IMR-90 (cell line): ENCODE measurements at regions not wholly inside any gene's neighbourhood (a gene's known extent, or its start where the extent isn't known, plus 50 kb on each side); places are given as distances from the start of the nearest gene placed in this dataset.

Experiments
- ATAC-seq: fragments of 200-7000 bp; cut with Tn5 transposase; 2 replicates; pipeline ENCODE4 v1.9.1; 2020; ENCODE audit warnings: low read depth, mild to moderate bottlenecking, moderate library complexity
- BruUV-seq: library from RNA; stranded (reverse); fragments of 400-500 nt; replicated peaks from 2 replicates; lab custom pipeline; 2021; lab: Mats Ljungman, UMichigan
- CTCF ChIA-PET: fragments of 300-600 bp; formaldehyde crosslinking; extraction: SDS; loops from one replicate; lab custom pipeline; 2021; ENCODE audit warnings: antibody characterized with exemption; lab: Yijun Ruan, JAX
- POLR2A ChIA-PET: fragments of 300-600 bp; sonication (Branson Sonifier 250); formaldehyde crosslinking; loops from one replicate; lab custom pipeline; 2022; ENCODE audit warnings: antibody characterized with exemption; ENCODE audit not compliant: unreplicated experiment; lab: Charles Lee
- DNase-seq: peaks from one replicate; pipeline ENCODE4 v3.0.0; 2013
- H2AFZ ChIP-seq: replicated peaks from 2 replicates; pipeline ENCODE3; 2013; ENCODE audit warnings: low read length, mild to moderate bottlenecking; ENCODE audit not compliant: poor library complexity
- H2AK5ac ChIP-seq: 2 replicates; pipeline ENCODE4 v1.6.1; 2013; ENCODE audit warnings: low read depth, low read length, inconsistent platforms
- H2AK9ac ChIP-seq: replicated peaks from 2 replicates; pipeline ENCODE3; 2013; ENCODE audit warnings: mild to moderate bottlenecking, low read depth, low read length, moderate library complexity; ENCODE audit not compliant: poor library complexity
- H2BK120ac ChIP-seq: 2 replicates; pipeline ENCODE4 v1.6.1; 2013; ENCODE audit warnings: low read depth, low read length, inconsistent platforms
- H2BK15ac ChIP-seq: 3 replicates; pipeline ENCODE4 v1.6.1; 2013; ENCODE audit warnings: low read depth, low read length, inconsistent platforms
- H2BK20ac ChIP-seq: 2 replicates; pipeline ENCODE4 v1.6.1; 2013; ENCODE audit warnings: low read depth, mild to moderate bottlenecking, inconsistent platforms, low read length, moderate library complexity
- H2BK5ac ChIP-seq: 2 replicates; pipeline ENCODE4 v1.6.1; 2013; ENCODE audit warnings: mild to moderate bottlenecking, low read depth, low read length, inconsistent platforms; ENCODE audit not compliant: poor library complexity, severe bottlenecking
- H3K14ac ChIP-seq: replicated peaks from 2 replicates; pipeline ENCODE4 v1.6.1; 2013; ENCODE audit warnings: low read depth, low read length, inconsistent platforms
- H3K18ac ChIP-seq: 2 replicates; pipeline ENCODE4 v1.6.1; 2013; ENCODE audit warnings: low read depth, low read length, control low read depth
- H3K23ac ChIP-seq: 2 replicates; pipeline ENCODE4 v1.6.1; 2013; ENCODE audit warnings: low read depth, low read length, inconsistent platforms
- H3K27ac ChIP-seq: 2 replicates; pipeline ENCODE4 v1.5.1; 2013; ENCODE audit warnings: mild to moderate bottlenecking, control low read depth, low read length; ENCODE audit not compliant: insufficient read depth
- H3K27me3 ChIP-seq: 2 replicates; pipeline ENCODE4 v1.6.1; 2013; ENCODE audit warnings: low read length; ENCODE audit not compliant: control insufficient read depth, insufficient read depth
- H3K36me3 ChIP-seq: 2 replicates; pipeline ENCODE4 v1.6.1; 2013; ENCODE audit warnings: low read length, mixed read lengths; ENCODE audit not compliant: control insufficient read depth, insufficient read depth
- H3K4ac ChIP-seq: 2 replicates; pipeline ENCODE4 v1.6.1; 2013; ENCODE audit warnings: low read depth, low read length, inconsistent platforms
- H3K4me1 ChIP-seq: 2 replicates; pipeline ENCODE4 v1.6.1; 2013; ENCODE audit warnings: low read length, mixed read lengths; ENCODE audit not compliant: control insufficient read depth, insufficient read depth
- H3K4me2 ChIP-seq: 2 replicates; pipeline ENCODE4 v1.6.1; 2013; ENCODE audit warnings: low read depth, mild to moderate bottlenecking, control low read depth, low read length, moderate library complexity
- H3K4me3 ChIP-seq: 2 replicates; pipeline ENCODE4 v1.5.1; 2013; ENCODE audit warnings: low read depth, mild to moderate bottlenecking, control low read depth, low read length, moderate library complexity; ENCODE audit not compliant: insufficient read depth
- H3K56ac ChIP-seq: 2 replicates; pipeline ENCODE4 v1.6.1; 2013; ENCODE audit warnings: low read length, inconsistent platforms; ENCODE audit not compliant: insufficient read depth; ENCODE audit errors: extremely low read depth
- H3K79me1 ChIP-seq, 2 experiments: 2 replicates each; pipeline ENCODE4 v1.6.1; 2013; ENCODE audit warnings: low read length in 2 of 2, inconsistent platforms in 1 of 2, low read depth in 1 of 2
- H3K9ac ChIP-seq: 2 replicates; pipeline ENCODE4 v1.6.1; 2013; ENCODE audit warnings: low read depth, low read length, control low read depth
- H3K9me1 ChIP-seq: 2 replicates; pipeline ENCODE4 v1.6.1; 2013; ENCODE audit warnings: low read length, inconsistent platforms; ENCODE audit not compliant: insufficient read depth
- H3K9me3 ChIP-seq: 2 replicates; pipeline ENCODE4 v1.6.1; 2013; ENCODE audit warnings: low read length; ENCODE audit not compliant: control insufficient read depth, insufficient read depth
- H4K20me1 ChIP-seq: 2 replicates; pipeline ENCODE4 v1.6.1; 2013; ENCODE audit warnings: low read length, inconsistent platforms; ENCODE audit not compliant: insufficient read depth
- H4K5ac ChIP-seq: 2 replicates; pipeline ENCODE4 v1.6.1; 2013; ENCODE audit warnings: mild to moderate bottlenecking, low read depth, low read length, control low read depth
- H4K8ac ChIP-seq, 2 experiments: 2 replicates each; pipeline ENCODE4 v1.6.1; 2013; ENCODE audit warnings: low read depth in 2 of 2, low read length in 2 of 2, control low read depth in 1 of 2, inconsistent platforms in 1 of 2
- H4K91ac ChIP-seq: 2 replicates; pipeline ENCODE4 v1.6.1; 2013; ENCODE audit warnings: low read depth, low read length, inconsistent platforms; ENCODE audit not compliant: insufficient read depth
- BHLHE40 ChIP-seq: fragments of 150-350 bp; IDR thresholded peaks from 2 replicates; pipeline ENCODE4 v1.6.1; 2016; ENCODE audit warnings: mild to moderate bottlenecking, low read depth, low read length
- CEBPB ChIP-seq: IDR thresholded peaks from 2 replicates; pipeline ENCODE4 v1.6.1; 2012; ENCODE audit warnings: low read depth, low read length, improper control_type of control experiment
- CHD1 ChIP-seq: IDR thresholded peaks from 2 replicates; pipeline ENCODE4 v1.6.1; 2012; ENCODE audit warnings: low read depth, low read length, improper control_type of control experiment
- CTCF ChIP-seq: conservative IDR thresholded peaks from 2 replicates; pipeline ENCODE4 v1.5.1; 2012; ENCODE audit warnings: mild to moderate bottlenecking, low read depth, low read length, improper control_type of control experiment
- ELK1 ChIP-seq: fragments of 150-350 bp; IDR thresholded peaks from 2 replicates; pipeline ENCODE4 v1.6.1; 2016; ENCODE audit warnings: low read depth, mild to moderate bottlenecking, low read length, moderate library complexity, borderline replicate concordance
- FOS ChIP-seq: fragments of 150-350 bp; IDR thresholded peaks from 2 replicates; pipeline ENCODE4 v1.6.1; 2016; ENCODE audit warnings: low read depth, low read length
- MAFK ChIP-seq: IDR thresholded peaks from 2 replicates; pipeline ENCODE4 v1.6.1; 2012; ENCODE audit warnings: low read depth, low read length, improper control_type of control experiment
- MAZ ChIP-seq: IDR thresholded peaks from 2 replicates; pipeline ENCODE4 v1.6.1; 2012; ENCODE audit warnings: low read depth, mild to moderate bottlenecking, low read length, improper control_type of control experiment, moderate library complexity, borderline replicate concordance
- MXI1 ChIP-seq: IDR thresholded peaks from 2 replicates; pipeline ENCODE4 v1.6.1; 2012; ENCODE audit warnings: low read depth, mild to moderate bottlenecking, low read length, moderate library complexity, borderline replicate concordance
- NFE2L2 ChIP-seq: fragments of 150-350 bp; IDR thresholded peaks from 2 replicates; pipeline ENCODE4 v1.6.1; 2016; ENCODE audit warnings: low read depth, mild to moderate bottlenecking, low read length
- POLR2A ChIP-seq: IDR thresholded peaks from 2 replicates; pipeline ENCODE4 v1.6.1; 2012; ENCODE audit warnings: mild to moderate bottlenecking, low read depth, low read length
- RAD21 ChIP-seq: IDR thresholded peaks from 2 replicates; pipeline ENCODE4 v1.6.1; 2012; ENCODE audit warnings: low read length, improper control_type of control experiment
- RCOR1 ChIP-seq: IDR thresholded peaks from 2 replicates; pipeline ENCODE4 v1.6.1; 2012; ENCODE audit warnings: mild to moderate bottlenecking, low read length, improper control_type of control experiment; ENCODE audit not compliant: insufficient replicate concordance
- RFX5 ChIP-seq: IDR thresholded peaks from 2 replicates; pipeline ENCODE4 v1.8.0; 2012; ENCODE audit warnings: low read depth, mild to moderate bottlenecking, low read length, moderate library complexity
- SMC3 ChIP-seq: fragments of 150-350 bp; IDR thresholded peaks from 2 replicates; pipeline ENCODE4 v1.6.1; 2016; ENCODE audit warnings: low read depth, mild to moderate bottlenecking, antibody characterized with exemption, low read length, moderate library complexity
- USF2 ChIP-seq: fragments of 150-350 bp; IDR thresholded peaks from 2 replicates; pipeline ENCODE4 v1.6.1; 2017; ENCODE audit warnings: mild to moderate bottlenecking, antibody characterized with exemption, low read length, low read depth
- WGBS, 2 experiments: methylation state at CpG; one replicate each; pipeline versions ENCODE4 v1.1.5 to v1.1.7; 2013; ENCODE audit warnings: missing lambda C conversion rate in 2 of 2; ENCODE audit not compliant: insufficient read length in 1 of 2; ENCODE audit errors: extremely low coverage in 2 of 2; 5-methylcytosine and 5-hydroxymethylcytosine counted together
- dilution Hi-C: fragments of 300-500 bp; cut with HindIII; formaldehyde crosslinking; loops from one replicate; pipeline ENCODE4 v1.14.3; 2018; ENCODE audit warnings: low sequenced_read_pairs; ENCODE audit not compliant: unreplicated experiment
- in situ Hi-C: fragments of 300-500 bp; cut with MboI; formaldehyde crosslinking; loops from 3 replicates; pipeline ENCODE4 v1.14.3; 2019; ENCODE audit warnings: low sequenced_read_pairs, inconsistent platforms, mixed read lengths
- intact Hi-C: fragments of 100-400 bp; cut with micrococcal nuclease; formaldehyde crosslinking; loops from 2 replicates; pipeline ENCODE4 v1.10.0; 2022

GRCh38 chr2:147156970-147157369 lies 687.9 kb upstream of the ACVR2A start:
- TF ChIP-seq RAD21: no peak
- no peak for TF ChIP-seq CTCF
- TF ChIP-seq USF2: no peak
- no peak for TF ChIP-seq CHD1
- no peak for TF ChIP-seq MAZ
- no peak for TF ChIP-seq RFX5
- no peak for TF ChIP-seq NFE2L2
- TF ChIP-seq RCOR1: no peak
- TF ChIP-seq POLR2A: no peak
- no peak for TF ChIP-seq CEBPB
- no peak for TF ChIP-seq BHLHE40
- no peak for TF ChIP-seq ELK1
- no peak for TF ChIP-seq MAFK
- TF ChIP-seq MXI1: no peak
- TF ChIP-seq FOS: no peak
- TF ChIP-seq SMC3: no peak
- Histone ChIP-seq H3K9me3 (no peaks in the 10 kb centered on the region), H3K4me2 (no peak overlapping the region), H3K4me1 (no peaks in the 10 kb centered on the region), H3K36me3 (no peaks in the 10 kb centered on the region), H2AFZ (no peak overlapping the region), H4K91ac (no peak overlapping the region), H2AK5ac (no peak overlapping the region), H4K20me1 (no peaks in the 10 kb centered on the region), H3K23ac (no peak overlapping the region), H2BK120ac (no peak overlapping the region), H3K56ac (no peak overlapping the region), H4K8ac (no peak overlapping the region), H3K9me1 (no peaks in the 10 kb centered on the region), H3K9ac (no peak overlapping the region), H2AK9ac (no peak overlapping the region), H4K5ac (no peak overlapping the region), H3K18ac (no peak overlapping the region), H3K27ac (no peak overlapping the region), H2BK5ac (no peak overlapping the region), H3K27me3 (no peaks in the 10 kb centered on the region), H2BK20ac (no peak overlapping the region), H3K14ac (no peak overlapping the region), H2BK15ac (no peak overlapping the region), H3K4me3 (no peak overlapping the region), H3K4ac (no peak overlapping the region), H3K79me1 (no peaks in the 10 kb centered on the region)
- in situ Hi-C loops: no loop called here
- DNase-seq (no peak), ATAC-seq (no peak)
- dilution Hi-C loops: no loop called here
- intact Hi-C loops: no loop called here
- ChIA-PET CTCF (interaction anchor here (0.6 kb wide), 1 partner anchor 279 kb away, joined by 3 read pairs; no protein-coding TSS in a partner anchor), POLR2A (no interaction called here)
- no TSS peak for BruUV-seq
- WGBS, 2 experiments: no CpG with 5 or more reads among the region's 3 CpGs
